RPMI8226 (cell line): ENCODE measurements at regions not wholly inside any gene's neighbourhood (a gene's known extent, or its start where the extent isn't known, plus 50 kb on each side); places are given as distances from the start of the nearest gene placed in this dataset.
"Not testable (repeated sequence)": the region's sequence is repeated elsewhere in the genome, so short reads cannot be mapped to it uniquely, and the experiment has no call there.

Source experiments
- DNase-seq: peaks from one replicate; pipeline ENCODE4 v3.0.0-alpha.2; 2015

DNA sequence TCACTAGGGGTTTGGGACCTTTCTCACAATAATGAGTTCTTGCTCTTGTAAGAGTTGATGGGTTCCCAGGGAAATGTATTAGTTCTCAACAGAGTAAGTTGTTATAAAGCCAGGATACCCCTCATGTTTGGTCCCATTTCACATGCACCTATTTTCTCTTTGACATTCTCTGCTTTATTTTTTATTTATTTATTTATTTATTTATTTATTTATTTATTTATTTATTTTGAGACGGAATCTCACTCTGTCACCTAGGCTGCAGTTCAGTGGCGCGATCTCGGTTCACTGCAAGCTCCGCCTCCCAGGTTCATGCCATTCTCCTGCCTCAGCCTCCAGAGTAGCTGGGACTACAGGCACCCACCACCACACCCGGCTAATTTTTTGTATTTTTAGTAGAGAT lies 52.2 kb downstream of the ACTRT1 start:
- not testable (repeated sequence) for DNase-seq

DNA sequence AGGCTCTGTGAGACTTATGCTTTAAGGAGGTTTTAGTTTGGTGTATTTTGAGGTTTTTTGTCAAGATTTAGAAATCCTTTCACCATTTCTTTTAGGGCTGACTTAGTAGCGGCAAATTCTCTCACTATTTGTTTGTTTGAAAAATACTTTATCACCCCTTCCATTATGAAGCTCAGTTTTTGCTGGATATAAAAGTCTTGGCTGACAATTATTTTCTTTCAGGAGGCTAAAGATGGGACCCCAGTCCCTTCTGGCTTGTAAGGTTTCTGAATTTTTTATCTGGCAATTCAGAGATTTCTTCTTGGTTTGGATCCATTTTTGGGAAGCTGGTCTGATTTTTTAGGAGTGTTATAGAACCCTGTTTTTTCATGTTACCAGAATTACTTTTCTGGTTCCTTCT lies 88.5 kb downstream of the ACTRT1 start:
- DNase-seq: no peak

DNA sequence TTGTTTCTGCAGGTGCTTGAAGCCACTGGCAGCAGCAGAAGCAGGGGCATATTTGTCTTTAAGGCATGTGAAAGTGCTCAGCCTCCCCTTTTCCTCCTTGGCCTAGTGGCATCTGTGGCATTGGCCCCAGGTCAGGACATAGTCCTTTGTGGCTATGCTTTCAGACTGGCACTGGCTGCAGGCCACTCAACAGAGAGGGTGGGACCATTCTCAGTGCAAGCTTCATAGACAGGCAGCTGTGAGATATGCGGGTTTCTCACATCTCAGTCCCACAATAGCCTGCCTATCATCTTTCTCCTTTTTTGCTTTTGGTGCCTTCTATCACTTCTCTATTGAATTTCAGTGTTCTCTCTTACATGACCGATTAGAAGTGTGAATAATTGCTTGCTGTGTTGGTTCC lies 104.8 kb downstream of the ACTRT1 start:
- peak; percentile 2 for DNase-seq

DNA sequence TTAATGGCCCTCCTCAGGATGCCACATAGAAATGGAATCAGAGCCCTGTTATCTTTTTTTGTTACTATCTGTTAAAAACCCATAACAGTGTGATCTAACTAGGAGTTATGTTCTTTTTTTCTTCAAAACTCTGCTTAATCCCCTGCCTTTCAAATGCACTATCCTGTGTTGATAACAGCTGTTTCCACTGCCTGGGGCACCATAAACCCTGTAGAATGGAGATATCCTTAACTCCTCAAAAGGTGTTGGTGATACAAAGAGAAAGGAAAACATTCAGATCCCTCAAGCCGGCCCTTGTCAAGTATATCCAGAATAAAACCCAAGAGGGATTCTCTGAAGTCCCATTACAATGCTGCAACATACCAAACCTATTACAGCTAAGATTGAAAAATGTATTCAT lies 108.6 kb downstream of the ACTRT1 start:
- DNase-seq: no peak

DNA sequence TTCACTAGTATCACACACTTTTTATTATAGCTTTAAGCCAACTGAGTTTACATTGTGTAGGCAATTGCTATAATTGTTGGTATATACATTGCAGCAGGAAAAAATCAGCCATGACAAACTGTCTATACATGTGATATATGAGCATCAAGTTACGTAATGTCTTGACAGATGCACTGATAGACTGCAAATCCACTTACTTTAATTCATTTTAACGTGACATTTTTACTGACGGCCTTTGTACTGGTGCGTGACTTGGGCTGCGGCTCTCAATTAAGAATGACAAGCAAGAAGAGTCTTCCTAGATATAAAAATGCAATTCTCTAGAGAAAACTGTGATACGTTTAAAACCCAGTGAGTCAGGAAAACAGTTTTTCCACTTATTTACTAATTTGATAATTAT lies 143.8 kb downstream of the ACTRT1 start:
- DNase-seq: no peak

DNA sequence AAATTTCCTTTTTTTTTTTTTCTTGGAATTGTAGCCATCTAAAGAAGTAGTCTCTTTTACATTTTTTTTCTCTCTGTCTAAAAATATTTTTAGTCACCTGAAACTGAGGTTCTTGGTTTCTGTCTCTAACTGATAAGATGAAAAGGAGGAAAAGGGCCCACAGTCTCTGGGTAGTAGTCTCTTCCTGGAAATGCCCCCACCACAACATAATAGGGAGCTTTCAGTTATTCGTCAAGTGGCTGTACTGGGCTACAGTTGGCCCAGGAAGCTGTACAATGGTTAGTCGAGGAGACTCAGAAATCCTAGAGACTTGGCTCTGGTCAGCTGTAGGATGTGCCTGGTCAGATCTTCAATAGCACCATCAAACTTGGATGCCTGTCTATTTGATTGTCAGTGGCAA lies 163.4 kb downstream of the ACTRT1 start:
- no peak for DNase-seq

DNA sequence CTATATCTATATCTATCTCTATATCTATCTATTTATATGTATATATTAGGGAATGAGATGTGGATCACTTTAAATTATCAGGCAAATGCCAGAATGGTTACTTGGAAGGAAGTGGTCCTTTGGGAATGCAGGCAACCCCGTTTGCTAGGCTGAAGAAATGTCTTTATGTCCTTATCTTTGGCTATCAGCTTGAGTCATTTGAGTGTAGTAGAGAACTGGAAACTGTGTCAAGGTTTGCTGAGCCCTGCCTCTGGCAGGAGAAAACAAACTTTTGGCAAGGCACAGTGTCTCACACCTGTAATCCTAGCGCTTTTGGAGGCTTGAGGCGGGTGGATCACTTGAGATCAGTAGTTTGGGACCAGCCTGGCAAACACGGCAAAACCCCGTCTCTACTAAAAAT lies 167.3 kb downstream of the ACTRT1 start:
- DNase-seq: no peak

DNA sequence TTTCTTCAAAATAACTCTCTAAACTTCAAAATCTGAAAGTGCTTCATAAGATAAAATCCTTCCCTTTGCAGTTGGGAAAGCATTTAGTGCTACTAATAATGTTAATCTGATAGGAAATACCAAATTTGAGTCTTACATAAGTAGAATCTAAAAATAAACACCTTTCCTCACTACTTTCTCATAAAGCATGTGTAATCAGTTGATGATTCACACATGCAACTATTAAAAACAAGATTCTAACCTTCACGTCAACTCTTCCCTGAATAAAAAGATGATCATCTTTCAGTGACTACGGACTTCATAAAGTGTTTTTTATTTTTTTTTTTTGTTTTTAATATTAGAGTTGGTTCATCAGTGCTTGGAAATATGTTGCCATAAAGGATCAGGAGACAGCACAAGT lies 172.6 kb downstream of the ACTRT1 start:
- DNase-seq: no peak

DNA sequence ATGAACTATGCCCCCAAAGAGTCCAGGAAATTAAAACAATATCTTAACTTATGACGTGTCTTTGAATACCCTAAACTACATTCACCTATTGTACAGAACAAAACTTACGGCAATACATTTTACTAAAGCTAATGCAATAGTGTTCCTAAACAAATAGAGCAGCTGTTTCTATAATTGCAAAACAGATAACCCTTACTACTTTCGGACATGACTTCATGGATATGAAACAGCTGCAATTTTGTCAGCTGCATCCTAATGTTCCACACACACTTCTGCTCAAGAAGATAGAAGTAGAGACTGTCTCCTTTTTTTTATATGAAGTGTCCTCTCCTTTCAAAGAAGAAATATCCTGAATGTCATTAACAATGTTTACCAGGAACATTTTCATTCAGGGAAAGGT lies 174.9 kb downstream of the ACTRT1 start:
- DNase-seq: no peak

DNA sequence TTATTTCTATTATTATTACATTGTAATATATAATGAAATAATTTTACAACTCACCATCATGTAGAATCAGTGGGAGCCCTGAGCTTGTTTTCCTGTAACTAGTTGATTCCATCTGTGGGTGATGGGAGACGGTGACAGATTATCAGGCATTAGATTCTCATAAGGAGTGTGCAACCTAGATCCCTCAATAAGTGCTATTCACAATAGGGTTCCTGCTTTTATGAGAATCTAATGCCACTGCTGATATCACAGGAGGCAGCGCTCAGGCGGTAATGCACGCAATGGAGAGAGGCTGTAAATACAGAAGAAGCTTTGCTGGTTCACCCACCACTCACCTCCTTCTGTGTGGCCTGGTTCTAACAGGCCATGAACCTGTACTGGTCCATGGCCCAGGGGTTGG lies 178.6 kb downstream of the ACTRT1 start:
- no peak for DNase-seq

DNA sequence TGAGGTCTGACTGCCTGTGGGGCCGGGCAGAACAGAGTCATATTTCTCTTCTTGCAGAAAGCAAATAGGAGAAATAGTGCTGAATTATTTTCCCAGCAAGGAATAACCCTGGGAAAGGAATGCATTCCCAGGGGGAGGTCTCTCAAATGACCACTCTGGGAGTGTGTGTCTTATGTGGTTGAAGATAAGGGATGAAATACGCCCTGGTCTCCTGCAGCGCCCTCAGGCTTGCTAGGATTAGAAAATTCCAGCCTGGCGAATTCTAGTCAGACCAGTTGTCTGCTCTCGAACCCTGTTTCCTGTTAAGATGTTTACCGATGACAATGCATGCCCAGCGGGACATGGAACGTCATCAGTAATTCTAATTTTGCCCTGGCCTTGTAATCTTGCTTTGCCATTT lies 185.3 kb downstream of the ACTRT1 start:
- DNase-seq: not testable (repeated sequence)

DNA sequence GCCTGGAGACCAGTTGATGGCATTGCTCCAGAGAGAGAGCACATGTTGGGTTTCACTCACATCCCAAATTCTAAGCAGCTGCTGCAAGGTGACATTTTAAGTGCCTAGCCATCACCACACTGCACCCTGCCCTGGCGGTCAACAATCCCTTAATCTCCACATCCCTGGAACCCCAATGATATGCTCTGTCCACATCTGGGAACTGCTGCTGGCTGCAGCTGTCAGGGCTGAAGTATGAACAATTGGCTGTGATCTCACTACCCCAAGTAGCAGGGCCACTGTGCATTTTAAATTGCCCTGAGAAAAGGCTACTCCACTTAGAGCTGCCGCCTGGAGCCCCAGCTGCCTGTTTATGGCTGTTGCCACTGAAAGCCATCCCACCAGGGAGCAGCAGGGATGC lies 190.6 kb downstream of the ACTRT1 start:
- no peak for DNase-seq
